Activated B cell treated with CpG ODN at 0.5 μM for 24 hours (primary cell): ENCODE measurements at regions not wholly inside any gene's neighbourhood (a gene's known extent, or its start where the extent isn't known, plus 50 kb on each side); places are given as distances from the start of the nearest gene placed in this dataset.

ENCODE experiments used
- ATAC-seq: fragments of 200-7000 bp; cut with Tn5 transposase; one replicate; pipeline ENCODE4 v1.10.0; 2021; ENCODE audit warnings: low read depth, mild to moderate bottlenecking, moderate library complexity
- CTCF ChIA-PET: fragments of 350-600 bp; sonication (Branson Sonifier 250); formaldehyde crosslinking; loops from one replicate; lab custom pipeline; 2021; ENCODE audit warnings: antibody characterized with exemption; lab: Charles Lee
- POLR2A ChIA-PET: fragments of 350-600 bp; sonication (Branson Sonifier 250); formaldehyde crosslinking; loops from one replicate; lab custom pipeline; 2021; ENCODE audit warnings: antibody characterized with exemption; lab: Charles Lee
- DNase-seq: peaks from one replicate; pipeline ENCODE4 v3.0.0; 2022
- H3K27ac Mint-ChIP-seq: one replicate; pipeline ENCODE4 v1.8.0; 2020; ENCODE audit warnings: mixed read lengths
- H3K27me3 Mint-ChIP-seq: one replicate; pipeline ENCODE4 v1.8.0; 2021; ENCODE audit warnings: mixed read lengths
- H3K36me3 Mint-ChIP-seq: one replicate; pipeline ENCODE4 v1.8.0; 2021; ENCODE audit warnings: low read depth, mixed read lengths
- H3K4me1 Mint-ChIP-seq: one replicate; pipeline ENCODE4 v1.8.0; 2021; ENCODE audit warnings: mixed read lengths
- H3K4me3 Mint-ChIP-seq: one replicate; pipeline ENCODE4 v1.8.0; 2020; ENCODE audit warnings: mild to moderate bottlenecking, mixed read lengths
- H3K9me3 Mint-ChIP-seq: one replicate; pipeline ENCODE4 v1.8.0; 2020; ENCODE audit warnings: mixed read lengths
- CTCF ChIP-seq: fragments of 200-600 bp; IDR thresholded peaks from one replicate; pipeline ENCODE4 v1.8.0; 2022; ENCODE audit warnings: antibody characterized with exemption, mild to moderate bottlenecking
- intact Hi-C: fragments of 100-400 bp; cut with micrococcal nuclease; formaldehyde crosslinking; loops from one replicate; pipeline ENCODE4 v1.15.1; 2024

GRCh38 chr22:25369041-25369440 lies 149.6 kb downstream of the CRYBB2 start:
- no peak overlapping the region for H3K27ac Mint-ChIP-seq
- no peak for TF ChIP-seq CTCF
- no peak overlapping the region for H3K4me3 Mint-ChIP-seq
- no peaks in the 10 kb centered on the region for H3K27me3 Mint-ChIP-seq
- ChIA-PET POLR2A (no interaction called here), CTCF (no interaction called here)
- H3K9me3 Mint-ChIP-seq: no peaks in the 10 kb centered on the region
- DNase-seq (no peak), ATAC-seq (no peak)
- intact Hi-C loops: no loop called here
- peaks cover 37% of the 10 kb centered on the region for H3K36me3 Mint-ChIP-seq
- peaks cover 6% of the 10 kb centered on the region for H3K4me1 Mint-ChIP-seq

DNA sequence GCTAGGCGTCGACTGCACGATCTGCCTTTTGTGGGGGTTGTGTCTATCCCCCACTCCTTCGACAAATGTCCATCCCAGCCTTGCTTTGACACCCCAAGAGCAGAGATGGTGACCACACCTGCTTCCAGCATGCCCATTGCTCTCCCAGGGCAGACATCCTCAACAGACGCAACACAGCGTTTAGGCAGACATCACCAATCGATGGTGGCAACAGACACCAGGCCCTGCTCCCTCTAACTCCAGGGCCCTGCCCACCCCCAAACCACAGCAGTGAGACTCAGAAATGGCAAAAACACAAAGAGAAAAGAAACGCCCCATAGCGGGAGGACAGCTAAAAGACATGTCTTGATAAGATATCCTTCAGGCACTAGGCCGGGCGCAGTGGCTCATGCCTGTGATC lies 150.9 kb downstream of the CRYBB2 start:
- no peaks in the 10 kb centered on the region for H3K9me3 Mint-ChIP-seq
- ChIA-PET POLR2A (no interaction called here), CTCF (interaction anchor here (0.6 kb wide), 1 partner anchor 284 kb away, joined by 3 read pairs; no protein-coding TSS in a partner anchor)
- no peak overlapping the region for H3K27ac Mint-ChIP-seq
- ATAC-seq: no peak
- H3K4me1 Mint-ChIP-seq: peaks cover 6% of the 10 kb centered on the region
- no peak for TF ChIP-seq CTCF
- H3K36me3 Mint-ChIP-seq: peaks cover 42% of the 10 kb centered on the region
- intact Hi-C loops: no loop called here
- DNase-seq: no peak
- H3K4me3 Mint-ChIP-seq: no peak overlapping the region
- H3K27me3 Mint-ChIP-seq: no peaks in the 10 kb centered on the region

DNA sequence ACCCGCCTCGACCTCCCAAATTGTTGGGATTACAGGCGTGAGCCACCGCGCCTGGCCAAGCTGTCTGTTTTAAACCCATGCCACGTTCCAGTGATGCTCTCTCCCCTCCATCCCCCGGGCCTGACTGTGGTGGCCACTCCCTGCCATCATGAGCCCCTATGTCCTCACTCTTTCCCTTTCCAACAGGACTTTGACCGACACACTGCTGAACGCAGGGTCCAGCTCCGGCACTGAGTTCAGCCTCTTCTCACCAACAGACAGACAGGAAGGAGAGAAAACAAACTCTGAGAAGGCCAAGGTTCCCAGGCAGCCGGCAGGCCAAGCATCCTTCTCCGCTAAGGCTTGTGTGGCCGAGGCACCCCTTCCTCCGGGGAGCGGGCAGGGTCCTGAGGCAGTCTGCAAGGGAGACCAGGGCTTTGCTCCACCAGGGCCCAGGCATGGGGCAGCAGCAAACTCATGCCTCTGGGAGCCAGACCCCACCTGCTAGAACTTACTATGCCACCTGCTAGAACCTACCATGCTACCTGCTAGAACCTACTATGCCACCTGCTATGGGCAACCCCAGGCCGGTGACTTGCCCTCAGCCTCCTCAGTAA lies 152.7 kb downstream of the CRYBB2 start:
- H3K27me3 Mint-ChIP-seq: no peaks in the 10 kb centered on the region
- POLR2A ChIA-PET: no interaction called here
- H3K4me1 Mint-ChIP-seq: peaks cover 6% of the 10 kb centered on the region
- DNase-seq (no peak), ATAC-seq (no peak)
- no peaks in the 10 kb centered on the region for H3K9me3 Mint-ChIP-seq
- intact Hi-C loops: no loop called here
- TF ChIP-seq CTCF: no peak
- H3K4me3 Mint-ChIP-seq: no peak overlapping the region
- peaks cover 54% of the 10 kb centered on the region for H3K36me3 Mint-ChIP-seq
- CTCF ChIA-PET: no interaction called here
- no peak overlapping the region for H3K27ac Mint-ChIP-seq

- ATAC-seq (no peak), DNase-seq (no peak)
- ChIA-PET CTCF (no interaction called here), POLR2A (no interaction called here)
- H3K36me3 Mint-ChIP-seq: peaks cover 53% of the 10 kb centered on the region
- intact Hi-C loops: no loop called here
- H3K27ac Mint-ChIP-seq: no peak overlapping the region
- no peak for TF ChIP-seq CTCF
- peaks cover 2% of the 10 kb centered on the region for H3K4me1 Mint-ChIP-seq
- H3K9me3 Mint-ChIP-seq: no peaks in the 10 kb centered on the region
- no peak overlapping the region for H3K4me3 Mint-ChIP-seq
- H3K27me3 Mint-ChIP-seq: no peaks in the 10 kb centered on the region
Observed at GRCh38 chr22:25373961-25374360, 154.5 kb downstream of the CRYBB2 start.

DNA sequence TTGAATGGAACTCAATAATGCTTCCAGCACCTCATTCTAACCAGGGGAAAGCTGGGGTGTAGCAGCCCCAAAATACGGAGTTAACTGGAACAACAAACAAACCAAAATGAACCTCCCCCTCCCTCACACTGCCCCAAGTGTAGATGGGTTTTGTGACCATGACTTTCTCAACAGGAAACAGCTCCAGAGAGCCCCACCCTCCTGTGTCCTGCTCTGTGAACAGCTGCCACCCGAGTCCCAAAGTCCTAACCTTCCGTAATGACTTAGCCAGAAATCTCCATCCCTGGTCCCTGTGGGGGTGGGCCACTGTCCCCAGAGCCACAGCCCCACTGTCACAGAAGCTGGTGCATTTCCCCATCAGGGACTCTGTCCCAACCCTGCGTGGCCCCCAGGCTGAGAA lies 155.4 kb downstream of the CRYBB2 start:
- no peak for TF ChIP-seq CTCF
- no peak for ATAC-seq
- no peak overlapping the region for H3K4me3 Mint-ChIP-seq
- H3K4me1 Mint-ChIP-seq: no peaks in the 10 kb centered on the region
- intact Hi-C loops: no loop called here
- H3K36me3 Mint-ChIP-seq: peaks cover 61% of the 10 kb centered on the region
- no peaks in the 10 kb centered on the region for H3K27me3 Mint-ChIP-seq
- ChIA-PET CTCF (no interaction called here), POLR2A (no interaction called here)
- no peaks in the 10 kb centered on the region for H3K9me3 Mint-ChIP-seq
- no peak for DNase-seq
- no peak overlapping the region for H3K27ac Mint-ChIP-seq
